Gastroesophageal sphincter (tissue), 4 donors: ENCODE measurements at regions not wholly inside any gene's neighbourhood (a gene's known extent, or its start where the extent isn't known, plus 50 kb on each side); places are given as distances from the start of the nearest gene placed in this dataset.

Source experiments
- ATAC-seq: fragments of 150-250 bp; one replicate; pipeline ENCODE4 v1.9.1; 2016; ENCODE audit warnings: mild to moderate bottlenecking, moderate library complexity
- H3K27ac ChIP-seq, 4 donors: fragments of 200-600 bp; sonication (generic) in 3 of 4; 1 replicate in 3 of 4; 2 replicates in 1 of 4; pipeline ENCODE4 v1.5.1; 2016 to 2019
- H3K27me3 ChIP-seq: fragments of 200-600 bp; sonication (generic); one replicate; pipeline ENCODE4 v1.5.1; 2019
- H3K36me3 ChIP-seq, 2 donors: fragments of 200-600 bp; sonication (generic); one replicate each; pipeline ENCODE4 v1.5.1; 2019; ENCODE audit warnings: control low read depth in 1 of 2
- H3K4me1 ChIP-seq, 3 donors: fragments of 200-600 bp; sonication (generic); 1 replicate in 2 of 3; 2 replicates in 1 of 3; pipeline ENCODE4 v1.5.1; 2016 to 2019; ENCODE audit warnings: control low read depth in 2 of 3
- H3K4me3 ChIP-seq, 2 donors: fragments of 200-600 bp; sonication (generic); one replicate each; pipeline ENCODE4 v1.5.1; 2019; ENCODE audit warnings: mild to moderate bottlenecking in 1 of 2, moderate library complexity in 1 of 2
- H3K9me3 ChIP-seq, 3 donors: fragments of 200-600 bp; sonication (generic); one replicate each; pipeline ENCODE4 v1.5.1; 2017 to 2019; ENCODE audit warnings: control low read depth in 2 of 3
- EP300 ChIP-seq: sonication (generic); formaldehyde crosslinking; IDR thresholded peaks from one replicate; pipeline ENCODE4 v1.6.1; 2017; ENCODE audit warnings: antibody characterized with exemption, mild to moderate bottlenecking
- POLR2A ChIP-seq, 2 donors: fragments of 450-650 bp; IDR thresholded peaks; one replicate each; pipeline ENCODE4 v1.6.1; 2017; ENCODE audit warnings: antibody characterized with exemption in 2 of 2, mild to moderate bottlenecking in 2 of 2, moderate library complexity in 1 of 2
- POLR2AphosphoS5 ChIP-seq: sonication (generic); formaldehyde crosslinking; IDR thresholded peaks from one replicate; pipeline ENCODE4 v1.6.1; 2017; ENCODE audit warnings: antibody characterized with exemption
- WGBS, 2 donors: methylation state at CpG; one replicate each; pipeline ENCODE4 v1.1.5; 2018; ENCODE audit warnings: low coverage in 1 of 2; 5-methylcytosine and 5-hydroxymethylcytosine counted together
- TF ChIP-seq, protein P1 (sequence below), 4 experiments: fragments of 200-600 bp in 2 of 4; fragments of 450-650 bp in 2 of 4; sonication (generic) in 1 of 4; IDR thresholded peaks; one replicate each; pipeline ENCODE4 v1.5.1; 2017 to 2019; ENCODE audit warnings: antibody characterized with exemption in 4 of 4, mild to moderate bottlenecking in 2 of 4, moderate library complexity in 2 of 4

DNA sequence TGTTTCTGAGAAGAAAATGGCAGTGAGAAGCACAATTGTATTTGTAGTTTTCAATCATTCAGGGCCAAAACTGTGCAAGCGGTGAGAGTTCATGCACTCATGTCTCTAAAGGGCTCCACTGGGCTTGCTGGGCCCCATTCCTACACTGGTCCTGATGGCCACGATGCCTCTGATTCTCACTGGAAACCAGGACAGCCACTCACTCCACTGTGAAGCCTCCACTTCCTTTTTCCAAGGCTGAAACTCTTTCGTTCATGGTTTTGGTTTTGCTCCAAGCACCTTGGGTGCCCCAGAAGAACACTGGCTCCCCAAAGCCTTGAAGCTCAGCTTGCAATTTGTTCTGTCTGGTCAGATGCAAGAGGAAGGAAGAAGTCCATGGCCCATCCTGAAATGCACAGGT, 390.0 kb upstream of the MKI67 start:
- Histone ChIP-seq H3K27ac (no peak overlapping the region), H3K36me3 (no peaks in the 10 kb centered on the region), H3K9me3 (peaks cover 0 to 8% (median 0%) of the 10 kb centered on the region in 3 donors), H3K4me3 (no peak overlapping the region), H3K4me1 (no peaks in the 10 kb centered on the region), H3K27me3 (peaks cover 41% of the 10 kb centered on the region)
- 67 to 100% methylated on average over 1 to 2 of the region's 3 CpGs for WGBS, 2 donors
- no peak for TF ChIP-seq EP300
- TF ChIP-seq POLR2A (IDR thresholded peaks at IDR 0.05): no peak
- no peak for TF ChIP-seq POLR2AphosphoS5
- ATAC-seq: no peak

DNA sequence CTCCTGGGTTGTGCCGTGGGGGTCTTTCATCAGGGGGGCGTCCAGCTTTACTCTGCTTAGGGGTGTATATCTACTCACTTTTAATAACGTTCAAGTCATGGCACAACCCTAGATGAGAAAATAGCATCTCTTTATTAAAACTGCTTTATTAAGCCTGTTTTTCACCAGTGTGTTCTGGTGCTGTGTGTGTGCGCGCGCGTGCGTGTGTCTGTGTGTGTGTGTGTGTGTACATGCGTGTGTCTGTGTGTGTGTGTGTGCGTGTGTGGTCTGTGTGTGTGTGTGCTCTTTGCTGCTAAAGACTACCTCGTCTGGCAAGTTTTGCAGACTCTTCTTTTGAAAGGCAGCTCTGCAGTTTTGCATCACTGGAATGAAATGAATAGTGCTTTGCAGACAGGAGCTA, 390.9 kb upstream of the MKI67 start:
- H3K27me3 ChIP-seq: peaks cover 50% of the 10 kb centered on the region
- no peaks in the 10 kb centered on the region for H3K36me3 ChIP-seq
- H3K9me3 ChIP-seq: peaks cover 0 to 8% (median 0%) of the 10 kb centered on the region in 3 donors
- no peaks in the 10 kb centered on the region for H3K4me1 ChIP-seq
- H3K27ac ChIP-seq: no peak overlapping the region
- no peak for ATAC-seq
- H3K4me3 ChIP-seq: no peak overlapping the region
- 74 to 77% methylated on average over 3 to 8 of the region's 11 CpGs for WGBS, 2 donors
- TF ChIP-seq POLR2AphosphoS5 (no peak), POLR2A (IDR thresholded peaks at IDR 0.05) (no peak), EP300 (no peak)

DNA sequence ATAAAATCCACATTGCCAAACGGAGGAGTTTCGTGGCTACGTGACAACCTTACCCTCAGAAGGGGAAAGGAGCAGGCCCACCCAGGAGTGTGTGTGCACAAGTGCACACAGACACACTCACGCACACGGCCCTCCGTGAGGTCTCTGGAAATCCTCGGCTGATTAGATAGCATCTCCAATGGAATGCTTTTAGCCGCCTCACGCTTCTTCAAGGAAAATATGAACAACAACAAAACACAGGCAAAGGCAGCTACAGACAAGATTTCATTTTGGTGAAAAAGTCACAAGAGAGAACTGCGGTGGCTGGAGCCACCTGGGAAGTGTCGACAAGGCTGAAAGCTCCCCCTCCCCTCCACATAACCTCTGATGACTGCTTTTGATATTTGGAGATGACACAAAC, 391.8 kb upstream of the MKI67 start:
- Histone ChIP-seq H3K9me3 (peaks cover 0 to 8% (median 0%) of the 10 kb centered on the region in 3 donors), H3K27ac (no peak overlapping the region), H3K4me3 (no peak overlapping the region), H3K36me3 (no peaks in the 10 kb centered on the region), H3K4me1 (no peaks in the 10 kb centered on the region), H3K27me3 (peaks cover 56% of the 10 kb centered on the region)
- WGBS, 2 donors: 62 to 63% methylated on average over 3 to 10 of the region's 11 CpGs
- TF ChIP-seq POLR2A (IDR thresholded peaks at IDR 0.05) (no peak), EP300 (no peak), POLR2AphosphoS5 (no peak)
- TF ChIP-seq, protein P1, sequence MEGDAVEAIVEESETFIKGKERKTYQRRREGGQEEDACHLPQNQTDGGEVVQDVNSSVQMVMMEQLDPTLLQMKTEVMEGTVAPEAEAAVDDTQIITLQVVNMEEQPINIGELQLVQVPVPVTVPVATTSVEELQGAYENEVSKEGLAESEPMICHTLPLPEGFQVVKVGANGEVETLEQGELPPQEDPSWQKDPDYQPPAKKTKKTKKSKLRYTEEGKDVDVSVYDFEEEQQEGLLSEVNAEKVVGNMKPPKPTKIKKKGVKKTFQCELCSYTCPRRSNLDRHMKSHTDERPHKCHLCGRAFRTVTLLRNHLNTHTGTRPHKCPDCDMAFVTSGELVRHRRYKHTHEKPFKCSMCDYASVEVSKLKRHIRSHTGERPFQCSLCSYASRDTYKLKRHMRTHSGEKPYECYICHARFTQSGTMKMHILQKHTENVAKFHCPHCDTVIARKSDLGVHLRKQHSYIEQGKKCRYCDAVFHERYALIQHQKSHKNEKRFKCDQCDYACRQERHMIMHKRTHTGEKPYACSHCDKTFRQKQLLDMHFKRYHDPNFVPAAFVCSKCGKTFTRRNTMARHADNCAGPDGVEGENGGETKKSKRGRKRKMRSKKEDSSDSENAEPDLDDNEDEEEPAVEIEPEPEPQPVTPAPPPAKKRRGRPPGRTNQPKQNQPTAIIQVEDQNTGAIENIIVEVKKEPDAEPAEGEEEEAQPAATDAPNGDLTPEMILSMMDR (IDR thresholded peaks at IDR 0.05): no peak
- no peak for ATAC-seq

DNA sequence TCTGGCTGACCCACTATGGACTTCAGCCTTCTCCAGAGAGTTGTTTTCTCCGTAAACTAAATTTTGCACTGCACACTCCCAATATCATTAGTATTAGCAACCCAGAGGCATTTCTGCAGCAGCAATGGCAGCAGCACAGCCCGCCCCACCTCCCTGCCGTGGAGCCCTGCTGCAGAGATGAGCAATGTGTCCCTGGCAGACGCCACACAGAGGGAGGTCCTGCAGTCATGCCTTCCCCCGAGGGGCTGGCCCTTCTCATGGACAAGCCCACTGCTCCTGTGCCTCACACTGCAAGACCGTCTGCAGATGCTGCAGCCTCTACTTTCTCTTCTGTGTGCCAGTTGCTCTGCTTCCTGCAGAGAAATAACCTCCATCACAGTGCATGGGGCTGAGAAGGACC, 393.4 kb upstream of the MKI67 start:
- no CpG with 5 or more reads among the region's 6 CpGs for WGBS, 2 donors
- TF ChIP-seq EP300 (no peak), POLR2AphosphoS5 (no peak), POLR2A (IDR thresholded peaks at IDR 0.05) (no peak)
- TF ChIP-seq, protein P1 (IDR thresholded peaks at IDR 0.05): no peak
- ATAC-seq: no peak
- Histone ChIP-seq H3K4me1 (no peaks in the 10 kb centered on the region), H3K4me3 (no peak overlapping the region), H3K36me3 (no peaks in the 10 kb centered on the region), H3K27me3 (peaks cover 52% of the 10 kb centered on the region), H3K27ac (no peak overlapping the region), H3K9me3 (peaks cover 0 to 8% (median 0%) of the 10 kb centered on the region in 3 donors)

DNA sequence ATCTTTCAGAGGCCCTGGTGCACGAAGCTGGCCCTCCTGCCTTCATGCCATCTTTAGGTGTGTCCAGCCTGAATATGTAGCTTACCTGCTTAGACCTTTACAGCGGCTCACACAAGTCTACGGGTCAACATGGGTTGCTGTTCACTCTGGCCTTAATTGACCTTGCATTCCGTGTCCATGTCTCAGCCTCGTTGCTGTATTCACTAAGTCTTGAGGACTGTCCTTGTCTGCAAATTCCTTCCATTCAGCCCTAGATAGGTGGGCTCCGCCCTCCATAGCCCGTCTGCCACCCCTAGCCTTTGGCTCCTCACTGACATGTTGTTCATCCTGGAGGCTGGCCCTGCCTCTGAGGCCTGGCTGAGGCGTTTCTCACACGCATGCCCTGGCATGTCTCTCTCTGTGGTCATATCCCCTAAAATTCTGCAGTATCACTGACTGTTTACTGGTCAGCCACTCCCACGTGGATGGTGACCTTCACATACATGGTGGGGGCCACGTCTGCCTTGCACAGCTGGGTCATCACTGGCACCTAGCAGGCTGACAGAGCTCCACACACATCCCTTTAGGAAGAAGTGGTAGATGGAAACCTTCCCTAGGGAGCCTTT, 394.1 kb upstream of the MKI67 start:
- Histone ChIP-seq H3K27ac (no peak overlapping the region), H3K9me3 (peaks cover 0 to 8% (median 0%) of the 10 kb centered on the region in 3 donors), H3K36me3 (no peaks in the 10 kb centered on the region), H3K4me1 (no peaks in the 10 kb centered on the region), H3K27me3 (peaks cover 55% of the 10 kb centered on the region), H3K4me3 (no peak overlapping the region)
- TF ChIP-seq EP300 (no peak), POLR2A (IDR thresholded peaks at IDR 0.05) (no peak), POLR2AphosphoS5 (no peak)
- TF ChIP-seq, protein P1 (IDR thresholded peaks at IDR 0.05): no peak
- WGBS, 2 donors: 91 to 95% methylated on average over 4 of the region's 11 CpGs
- no peak for ATAC-seq

DNA sequence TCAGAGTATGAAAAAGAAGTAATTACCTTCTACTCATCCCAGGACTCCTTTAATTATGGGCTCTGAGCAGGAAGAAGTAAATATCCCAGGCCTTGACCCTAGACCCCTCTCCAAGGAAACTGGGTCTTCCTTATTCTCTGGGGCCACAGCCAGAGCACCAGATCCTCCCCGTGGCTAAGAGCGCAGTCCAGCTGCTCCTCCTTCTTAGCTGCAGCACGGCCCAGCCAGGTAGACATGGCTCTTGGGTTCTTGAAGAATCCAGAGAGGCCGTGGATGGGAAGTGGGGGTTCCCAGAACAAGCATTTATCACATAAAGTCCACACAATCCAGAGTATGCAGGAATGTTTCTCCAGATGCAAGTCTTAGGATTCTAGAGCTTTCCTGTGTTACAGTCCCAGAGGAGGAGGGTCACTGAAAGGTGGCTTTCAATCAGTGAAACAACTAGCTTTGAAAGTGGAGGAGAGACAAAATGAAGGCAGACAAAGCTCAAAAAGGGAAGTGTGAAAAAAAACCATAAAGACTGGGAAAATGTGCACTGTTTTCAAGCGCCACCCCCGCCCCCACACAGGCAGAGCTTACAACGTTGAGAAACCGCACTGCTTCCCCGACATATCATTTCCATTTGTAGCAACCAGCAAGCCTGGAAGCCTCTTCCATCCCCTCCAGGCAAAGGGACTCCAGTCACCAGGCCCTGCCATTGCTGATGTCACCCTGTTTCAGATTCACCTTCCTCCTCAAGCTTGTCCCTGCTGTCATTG, 396.5 kb upstream of the MKI67 start:
- peaks cover 0 to 8% (median 0%) of the 10 kb centered on the region in 3 donors for H3K9me3 ChIP-seq
- no peak for ATAC-seq
- H3K27ac ChIP-seq: no peak overlapping the region
- no peak for TF ChIP-seq POLR2AphosphoS5
- TF ChIP-seq, protein P1 (IDR thresholded peaks at IDR 0.05): no peak
- no peak for TF ChIP-seq POLR2A (IDR thresholded peaks at IDR 0.05)
- no peak for TF ChIP-seq EP300
- H3K36me3 ChIP-seq: no peaks in the 10 kb centered on the region
- H3K4me1 ChIP-seq: no peaks in the 10 kb centered on the region
- WGBS, 2 donors: 76 to 79% methylated on average over 6 of the region's 9 CpGs
- H3K27me3 ChIP-seq: peaks cover 50% of the 10 kb centered on the region
- no peak overlapping the region for H3K4me3 ChIP-seq
